Stimulated activated CD4-positive, alpha-beta T cell treated with anti-CD3 and anti-CD28 coated beads, Interleukin-2, amount 100 ng/mL, for 4 hours (primary cell): ENCODE measurements at regions not wholly inside any gene's neighbourhood (a gene's known extent, or its start where the extent isn't known, plus 50 kb on each side); places are given as distances from the start of the nearest gene placed in this dataset.
"Not testable (repeated sequence)": the region's sequence is repeated elsewhere in the genome, so short reads cannot be mapped to it uniquely, and the experiment has no call there.

Experiments used
- DNase-seq: peaks from one replicate; pipeline ENCODE4 v3.0.0-alpha.2; 2020; ENCODE audit warnings: low read depth

- DNase-seq = not testable (repeated sequence)
Measured at GRCh38 chr12:14032191-14032590, 50.8 kb upstream of the GRIN2B start.

- DNase-seq = no peak
Measured at GRCh38 chr12:14043776-14044175, 62.4 kb upstream of the GRIN2B start.

- no peak for DNase-seq
Measured at GRCh38 chr12:14048941-14049545, 67.6 kb upstream of the GRIN2B start.

GRCh38 chr12:14057895-14058294 is 76.5 kb upstream of the GRIN2B start:
- DNase-seq = no peak

GRCh38 chr12:14058717-14059116 is 77.3 kb upstream of the GRIN2B start:
- DNase-seq = no peak

GRCh38 chr12:14059548-14059947 is 78.1 kb upstream of the GRIN2B start:
- no peak for DNase-seq

GRCh38 chr12:14065616-14066015 is 84.2 kb upstream of the GRIN2B start:
- no peak for DNase-seq

GRCh38 chr12:14066021-14066420 is 84.6 kb upstream of the GRIN2B start:
- DNase-seq = no peak

- DNase-seq = no peak
Measured at GRCh38 chr12:14068961-14069360, 87.6 kb upstream of the GRIN2B start.

- no peak for DNase-seq
Measured at GRCh38 chr12:14071833-14072232, 90.4 kb upstream of the GRIN2B start.

- DNase-seq = no peak
Measured at GRCh38 chr12:14072987-14073386, 91.6 kb upstream of the GRIN2B start.

GRCh38 chr12:14075797-14076393 is 94.5 kb upstream of the GRIN2B start:
- DNase-seq = no peak

GRCh38 chr12:14076538-14076937 is 95.1 kb upstream of the GRIN2B start:
- no peak for DNase-seq

- no peak for DNase-seq
Measured at GRCh38 chr12:14086838-14087237, 105.4 kb upstream of the GRIN2B start.

GRCh38 chr12:14099994-14100393 is 118.6 kb upstream of the GRIN2B start:
- DNase-seq = no peak

- not testable (repeated sequence) for DNase-seq
Measured at GRCh38 chr12:14101556-14101955, 120.2 kb upstream of the GRIN2B start.

- DNase-seq = no peak
Measured at GRCh38 chr12:14111230-14111865, 129.9 kb upstream of the GRIN2B start.

- DNase-seq = no peak
Measured at GRCh38 chr12:14113031-14113430, 131.6 kb upstream of the GRIN2B start.

- DNase-seq = no peak
Measured at GRCh38 chr12:14126692-14127091, 145.3 kb upstream of the GRIN2B start.

- DNase-seq = no peak
Measured at GRCh38 chr12:14129611-14130195, 148.3 kb upstream of the GRIN2B start.

GRCh38 chr12:14135996-14136395 is 154.6 kb upstream of the GRIN2B start:
- no peak for DNase-seq

- no peak for DNase-seq
Measured at GRCh38 chr12:14138495-14138894, 157.1 kb upstream of the GRIN2B start.
